Fibroblast of peridontal ligament (primary cell): ENCODE measurements at regions not wholly inside any gene's neighbourhood (a gene's known extent, or its start where the extent isn't known, plus 50 kb on each side); places are given as distances from the start of the nearest gene placed in this dataset.

Source experiments
- DNase-seq: peaks from one replicate; pipeline ENCODE4 v3.0.0-alpha.2; 2010; ENCODE audit errors: extremely low read depth

DNA sequence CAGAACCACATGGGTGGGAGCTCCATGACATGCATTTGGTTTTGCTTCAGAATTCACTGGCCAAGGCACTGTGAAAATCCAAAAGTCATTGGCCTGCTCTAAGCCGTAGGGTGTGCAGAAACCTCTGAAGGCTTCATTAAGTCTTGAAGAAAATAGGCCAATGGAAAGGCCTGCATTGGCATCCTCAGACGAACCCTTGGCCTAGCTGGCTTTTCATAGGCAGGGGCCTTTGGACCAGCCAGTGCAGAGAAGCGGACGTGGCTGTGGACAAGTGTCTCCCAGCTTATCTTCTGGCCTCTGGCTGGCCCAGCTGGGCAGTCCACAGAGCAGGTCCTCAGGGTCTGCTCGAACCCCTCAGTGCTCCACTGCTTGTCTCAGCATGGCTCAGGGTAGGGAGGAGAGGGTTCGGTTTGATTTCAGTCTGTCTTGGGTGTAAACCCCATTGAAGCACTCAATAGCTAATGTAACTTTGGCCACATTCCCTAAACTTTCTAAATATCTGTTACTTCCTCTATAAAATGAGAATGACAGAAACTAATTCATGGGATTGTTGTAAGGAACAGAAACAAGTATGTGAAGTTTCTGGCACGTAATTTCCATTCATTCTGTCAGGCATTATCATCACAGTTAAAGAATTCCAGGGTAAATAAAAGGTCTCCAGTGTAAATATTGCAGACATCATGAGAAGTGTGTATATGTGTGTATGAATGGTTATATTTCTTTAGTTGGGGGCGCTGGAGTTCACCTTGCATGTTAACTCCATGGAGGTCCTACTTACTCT, 125.5 kb downstream of the TFCP2L1 start:
- DNase-seq: no peak

DNA sequence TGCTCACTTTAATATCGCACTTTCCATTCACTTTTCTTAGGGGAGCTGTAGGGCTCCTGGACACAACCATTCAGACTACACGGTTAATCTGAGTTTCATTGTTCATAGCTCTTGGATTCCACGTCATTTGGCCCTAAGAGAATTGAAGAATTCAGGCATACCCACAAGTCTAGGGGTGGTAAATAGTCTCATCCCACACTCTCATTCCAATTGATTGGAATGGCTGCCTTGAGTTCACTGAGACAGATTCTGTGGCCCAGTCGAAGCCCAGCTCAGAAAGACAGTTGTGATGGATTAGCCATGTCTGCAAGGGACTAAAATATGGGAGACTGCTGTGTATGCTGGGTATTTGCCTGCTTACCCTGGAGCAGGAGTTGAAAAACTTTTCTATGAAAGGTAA, 124.6 kb downstream of the TFCP2L1 start:
- no peak for DNase-seq

DNA sequence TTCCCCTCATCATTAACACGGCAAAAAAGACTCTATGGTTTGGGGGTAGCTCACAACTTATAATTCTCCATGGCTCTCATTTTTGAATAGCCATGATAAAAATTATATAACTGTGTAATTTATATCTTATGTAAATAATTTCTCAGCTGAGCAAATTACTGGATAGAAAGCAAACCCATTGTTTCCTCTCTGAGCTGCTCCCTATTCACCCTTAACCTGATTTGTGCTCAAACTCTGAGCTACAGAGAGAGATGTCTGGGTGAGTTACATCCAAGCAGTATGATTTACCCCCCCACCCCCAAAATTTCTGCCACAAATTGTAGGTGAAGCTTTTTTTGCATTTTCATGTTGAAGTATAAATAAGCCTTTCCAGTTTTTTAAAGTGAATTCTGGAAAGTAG, 123.7 kb downstream of the TFCP2L1 start:
- DNase-seq: no peak

DNA sequence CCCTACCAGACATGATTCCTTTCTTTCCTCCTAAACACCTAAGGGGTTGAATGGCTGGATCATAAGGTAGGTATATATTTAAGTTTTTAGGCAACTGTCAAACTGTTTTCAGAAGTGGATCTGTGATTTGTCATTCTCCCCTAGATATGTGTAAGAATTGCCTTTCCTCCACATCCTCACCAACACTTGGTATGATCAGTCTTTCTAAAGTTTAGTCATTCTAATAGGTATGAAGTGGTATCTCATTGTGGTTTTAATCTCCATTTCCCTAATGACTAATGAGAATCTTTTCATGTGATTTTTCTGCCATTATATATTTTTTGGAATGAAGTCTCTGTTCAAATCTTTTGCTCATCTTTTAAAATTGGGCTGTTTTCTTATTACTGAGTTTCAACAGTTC, 122.1 kb downstream of the TFCP2L1 start:
- no peak for DNase-seq

DNA sequence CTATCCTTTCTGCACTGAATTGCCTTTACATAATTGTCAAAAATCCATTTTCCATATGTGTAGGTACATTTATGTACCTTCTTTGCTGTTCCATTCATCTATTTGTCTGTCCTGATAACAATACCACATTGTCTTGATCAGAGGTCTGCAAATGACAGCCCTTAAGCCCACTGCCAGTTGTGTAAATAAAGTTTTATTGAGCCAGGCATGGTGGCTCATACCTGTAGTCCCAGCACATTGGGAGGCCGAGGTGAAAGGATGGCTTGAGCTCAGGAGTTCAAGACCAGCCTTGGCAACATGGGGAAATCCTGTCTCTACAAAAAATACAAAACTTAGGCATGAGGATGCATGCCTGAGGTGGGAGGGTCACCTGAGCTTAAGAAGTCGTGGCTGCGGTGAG, 121.0 kb downstream of the TFCP2L1 start:
- DNase-seq: no peak

DNA sequence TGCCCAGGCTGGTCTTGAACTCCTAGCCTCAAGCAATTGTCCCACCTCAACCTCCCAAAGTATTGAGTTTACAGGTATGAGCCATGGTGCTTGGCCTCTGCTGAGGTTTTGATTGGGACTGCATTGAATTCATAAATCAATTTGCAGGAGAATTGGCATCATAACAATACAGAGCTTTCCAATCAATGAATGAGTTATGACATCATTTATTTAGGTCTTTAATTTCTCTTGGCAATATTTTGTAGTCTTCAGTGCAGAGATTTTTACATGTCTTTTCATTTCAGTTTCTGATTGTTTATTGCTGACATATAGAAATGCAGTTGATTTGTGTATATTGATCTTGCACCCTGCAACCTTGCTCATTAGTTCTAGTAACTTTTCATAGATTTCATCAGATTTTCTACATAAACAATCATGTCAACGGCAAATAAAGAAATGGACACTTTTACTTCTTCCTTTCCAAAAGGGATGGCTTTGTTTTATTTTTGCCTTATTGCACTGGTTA, 119.9 kb downstream of the TFCP2L1 start:
- DNase-seq: no peak
